ENCODE measurements at regions not wholly inside any gene's neighbourhood (a gene's known extent, or its start where the extent isn't known, plus 50 kb on each side); places are given as distances from the start of the nearest gene placed in this dataset.

- TF ChIP-seq CTCF (IDR thresholded peaks at IDR 0.05) (no peak), EZH2 (IDR thresholded peaks at IDR 0.05) (no peak)
These were observed 2371.8 kb downstream of the PCDH7 start for GRCh38 chr4:33091961-33092360.

Measured in neural progenitor cell (in vitro differentiated cells).